NCI-H1436 (cell line): ENCODE measurements at regions not wholly inside any gene's neighbourhood (a gene's known extent, or its start where the extent isn't known, plus 50 kb on each side); places are given as distances from the start of the nearest gene placed in this dataset.

Experiments used
- DNase-seq: peaks from one replicate; lab custom pipeline; 2025; lab: John Stamatoyannopoulos, UW

GRCh38 chr13:59542303-59542702, 621.4 kb downstream of the DIAPH3 start:
- DNase-seq, result no peak

- no peak for DNase-seq
These were observed 620.3 kb downstream of the DIAPH3 start for GRCh38 chr13:59543418-59543817.

DNA sequence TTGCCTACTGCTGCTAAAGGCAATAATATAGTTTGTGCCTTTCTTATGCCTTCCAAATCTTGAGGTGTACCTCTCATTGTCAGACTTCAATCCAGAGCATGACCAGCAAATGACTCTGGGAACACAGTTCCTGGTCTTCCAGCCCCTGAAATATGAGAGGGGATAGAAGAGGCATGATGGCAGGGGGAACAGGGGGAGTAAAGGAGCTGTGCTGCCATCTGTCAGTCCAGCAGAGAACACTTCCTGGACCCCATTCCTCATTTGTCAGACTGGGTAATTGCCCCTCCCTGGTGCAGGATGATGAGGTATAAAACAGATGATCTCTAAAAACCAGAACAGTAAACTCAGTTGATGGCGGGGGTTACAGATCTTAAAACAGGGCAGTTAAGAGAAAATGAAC, 618.7 kb downstream of the DIAPH3 start:
- DNase-seq, result no peak

GRCh38 chr13:59546178-59546577, 617.5 kb downstream of the DIAPH3 start:
- DNase-seq, result no peak

DNA sequence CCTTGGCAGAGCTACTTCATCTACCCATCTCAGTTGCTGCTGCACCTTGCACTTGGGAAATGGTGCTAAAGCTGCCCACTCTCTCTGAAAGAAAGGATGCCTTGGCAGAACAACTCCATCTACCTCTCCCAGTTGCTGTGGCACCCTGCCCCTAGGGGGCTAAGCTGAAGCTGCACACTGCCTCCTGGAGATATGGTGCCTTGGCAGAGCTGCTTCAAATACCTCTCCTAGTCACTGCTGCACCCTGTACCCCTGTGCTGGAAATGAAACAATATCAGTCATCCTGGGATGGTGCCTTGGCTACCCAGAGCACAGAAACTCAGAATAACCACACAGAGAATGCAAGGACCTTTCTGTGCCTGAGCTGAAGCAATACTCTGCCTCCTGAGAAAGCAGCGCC, 615.8 kb downstream of the DIAPH3 start:
- DNase-seq, result no peak

- DNase-seq, result no peak
These were observed 600.8 kb downstream of the DIAPH3 start for GRCh38 chr13:59562924-59563323.

DNA sequence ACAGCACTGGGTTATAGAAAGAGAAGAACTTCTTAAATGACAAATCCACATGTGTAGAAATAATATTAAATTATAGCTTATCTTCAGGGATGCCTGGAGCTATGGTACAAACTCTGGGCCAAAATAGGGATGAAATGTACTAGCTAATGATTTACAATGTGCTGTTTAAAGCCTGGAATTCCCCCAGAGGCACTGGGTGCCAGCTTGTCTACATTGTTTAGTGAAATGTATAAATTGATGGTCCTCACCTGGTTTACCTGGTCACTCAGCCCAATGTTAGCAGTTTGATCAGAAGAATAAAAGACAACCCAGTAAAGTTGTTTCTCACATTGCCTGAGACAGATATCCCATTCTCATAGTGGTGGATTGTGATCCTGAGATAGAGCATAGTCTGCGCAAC, 597.2 kb downstream of the DIAPH3 start:
- DNase-seq, result no peak

- DNase-seq, result no peak
These were observed 595.4 kb downstream of the DIAPH3 start for GRCh38 chr13:59568306-59568705.

DNA sequence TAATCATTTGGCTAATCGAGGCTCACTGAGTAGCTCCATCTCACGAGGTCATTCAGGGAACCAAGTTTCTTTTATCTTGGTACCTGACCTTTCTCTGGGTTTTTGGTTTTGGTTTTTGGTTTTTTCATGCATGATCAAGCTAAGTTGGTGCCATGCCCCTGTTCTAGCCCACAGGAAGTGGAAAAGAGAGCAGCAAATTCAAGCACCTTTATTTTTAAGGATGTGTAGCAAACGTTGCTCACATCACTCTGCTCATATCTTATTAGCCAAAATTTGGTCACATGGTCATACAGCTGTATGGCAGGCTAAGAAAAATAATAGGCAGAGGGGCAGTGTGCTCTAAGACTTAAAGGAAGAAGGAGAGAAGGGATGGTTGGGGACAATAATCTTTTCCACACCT, 593.5 kb downstream of the DIAPH3 start:
- no peak for DNase-seq

DNA sequence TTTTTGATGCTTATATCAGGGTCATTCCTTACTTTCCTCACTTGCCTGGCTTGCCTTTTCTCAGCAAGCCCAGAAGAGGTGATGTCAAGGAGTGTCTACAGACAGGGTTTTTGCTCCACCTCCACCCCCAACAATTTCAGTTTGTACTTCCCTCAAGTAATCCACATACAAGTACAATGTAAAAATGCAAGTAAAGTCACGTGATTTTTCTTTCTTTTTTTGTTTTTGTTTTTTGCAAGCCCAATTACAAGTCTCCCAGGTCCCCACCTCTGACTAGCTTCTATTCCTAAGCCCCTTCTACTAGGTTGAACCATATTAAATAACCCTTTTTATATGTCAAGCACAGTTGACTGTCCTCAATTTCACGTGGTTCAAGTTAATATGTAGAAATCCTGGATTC, 579.6 kb downstream of the DIAPH3 start:
- no peak for DNase-seq

- DNase-seq, result no peak
These were observed 578.7 kb downstream of the DIAPH3 start for GRCh38 chr13:59584761-59585670.

DNA sequence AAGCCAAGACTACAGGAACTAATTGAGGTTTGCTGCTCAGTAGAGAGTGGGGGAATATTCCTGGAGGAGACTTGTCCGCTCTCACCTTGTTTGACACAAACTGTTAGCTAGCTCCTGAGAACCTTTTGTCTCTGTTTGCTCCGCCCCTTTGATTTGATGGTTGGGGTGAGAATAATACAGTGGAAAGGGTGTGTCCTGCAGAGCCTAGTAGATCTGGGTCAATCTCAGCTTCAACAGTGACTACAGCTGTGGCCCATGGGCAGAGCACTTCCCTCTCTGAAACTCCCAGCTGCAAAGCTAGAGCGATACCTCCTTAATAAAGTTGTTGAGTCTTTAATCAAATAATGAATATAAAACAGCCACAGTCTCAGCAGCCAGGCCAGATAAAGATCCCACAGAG, 576.7 kb downstream of the DIAPH3 start:
- DNase-seq, result no peak

DNA sequence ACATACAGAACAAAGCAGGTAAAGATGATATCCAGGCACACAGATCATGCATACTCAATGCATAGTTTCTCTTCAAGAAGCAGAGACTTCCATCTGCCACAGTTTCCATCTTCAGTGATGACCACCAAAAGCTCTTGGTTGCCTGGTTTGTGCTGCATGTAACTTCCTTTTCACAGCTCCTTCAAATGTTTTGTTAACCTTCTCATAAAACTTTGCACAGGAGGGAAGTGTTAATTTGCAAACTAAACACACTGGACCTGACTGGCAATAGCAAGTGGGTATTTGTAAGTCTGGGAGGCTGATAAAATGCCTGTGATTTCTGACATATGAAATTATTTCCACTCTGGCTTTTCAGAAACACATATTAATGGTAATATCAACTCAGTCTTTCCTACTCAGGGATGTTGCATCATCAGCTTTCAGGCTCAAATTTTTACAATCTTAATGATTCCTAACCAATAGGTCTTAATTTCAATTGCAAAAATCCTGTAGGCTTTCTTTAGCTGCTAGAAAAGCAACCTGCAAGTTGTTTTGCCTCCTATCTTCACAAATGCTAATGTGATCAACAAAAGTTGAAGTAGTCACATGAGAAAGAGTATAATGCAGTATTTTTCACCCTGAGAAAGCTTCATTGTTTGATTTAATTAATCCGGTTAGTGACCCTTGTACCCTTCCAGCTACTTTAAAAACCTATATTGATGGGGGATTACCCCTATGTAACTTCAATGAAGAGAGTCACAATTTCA, 575.6 kb downstream of the DIAPH3 start:
- no peak for DNase-seq

DNA sequence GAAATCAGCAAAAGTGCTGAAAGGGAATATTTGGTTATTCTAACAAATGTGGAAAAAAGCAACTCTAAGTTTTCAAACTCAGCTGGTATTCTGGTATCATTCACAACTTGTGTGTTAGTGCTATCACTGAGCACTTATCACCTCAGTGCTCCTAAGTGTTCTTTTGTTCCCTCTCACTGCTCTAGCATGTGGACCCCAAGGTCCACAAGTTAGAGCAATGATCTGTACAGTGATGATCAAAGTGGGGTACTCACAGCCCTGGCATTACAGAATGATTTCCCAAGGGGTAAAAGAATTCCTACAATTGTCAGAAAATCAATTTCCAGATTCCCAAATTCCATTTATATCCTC, 575.0 kb downstream of the DIAPH3 start:
- no peak for DNase-seq

DNA sequence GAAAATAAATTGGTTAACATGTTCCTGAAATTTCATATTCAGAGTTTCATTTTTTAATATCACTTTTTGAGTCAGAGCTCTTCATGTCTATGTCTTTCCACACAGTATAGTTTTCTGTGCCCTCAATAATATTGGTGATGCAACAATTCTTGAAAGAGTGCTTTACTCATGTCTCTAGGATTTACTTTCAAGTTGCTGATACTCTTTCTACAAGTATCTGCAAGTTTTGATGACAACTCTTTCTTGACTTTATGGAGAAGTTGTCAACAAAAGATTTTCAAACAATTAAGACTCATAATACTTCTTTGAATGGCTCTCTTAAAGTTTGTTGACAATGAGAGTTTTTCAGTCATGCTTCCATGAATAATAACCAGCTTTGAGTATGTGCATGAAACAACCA, 561.7 kb downstream of the DIAPH3 start:
- no peak for DNase-seq

GRCh38 chr13:59603646-59604045, 560.1 kb downstream of the DIAPH3 start:
- no peak for DNase-seq

GRCh38 chr13:59607172-59607571, 556.6 kb downstream of the DIAPH3 start:
- DNase-seq, result no peak

GRCh38 chr13:59607780-59608233, 555.9 kb downstream of the DIAPH3 start:
- no peak for DNase-seq

DNA sequence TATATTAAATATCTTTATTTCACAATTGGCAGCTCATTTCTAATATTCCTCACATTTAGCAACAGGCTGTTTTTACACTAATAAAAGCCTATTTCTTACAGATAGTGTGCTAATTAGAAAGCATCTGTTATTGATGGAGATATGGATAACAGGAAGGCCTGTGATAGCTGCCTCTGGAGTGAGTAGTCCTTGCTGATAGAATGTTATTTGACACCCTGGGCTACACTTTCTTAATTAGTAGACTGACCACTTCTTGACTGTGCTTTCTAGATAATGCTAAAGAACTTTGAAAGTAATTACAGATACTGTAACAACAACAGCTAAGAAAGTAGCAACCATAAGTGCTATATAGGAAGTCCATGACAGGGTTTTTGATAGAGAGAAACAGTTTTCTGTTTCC, 554.3 kb downstream of the DIAPH3 start:
- no peak for DNase-seq
